OCI-LY1 (cell line): ENCODE measurements at regions not wholly inside any gene's neighbourhood (a gene's known extent, or its start where the extent isn't known, plus 50 kb on each side); places are given as distances from the start of the nearest gene placed in this dataset.

ENCODE experiments used
- CTCF ChIP-seq: fragments of 200-600 bp; sonication (generic), shearing (Covaris generic); IDR thresholded peaks from 2 replicates; pipeline ENCODE4 v1.5.1; 2017; ENCODE audit warnings: mild to moderate bottlenecking, antibody characterized with exemption, low read length, moderate library complexity, mixed read lengths
- EZH2 ChIP-seq: fragments of 200-600 bp; sonication (generic), shearing (Covaris generic); IDR thresholded peaks from 2 replicates; pipeline ENCODE4 v1.8.0; 2017; ENCODE audit warnings: borderline replicate concordance, mixed run types, mild to moderate bottlenecking, antibody characterized with exemption, low read length, moderate library complexity, mixed read lengths

DNA sequence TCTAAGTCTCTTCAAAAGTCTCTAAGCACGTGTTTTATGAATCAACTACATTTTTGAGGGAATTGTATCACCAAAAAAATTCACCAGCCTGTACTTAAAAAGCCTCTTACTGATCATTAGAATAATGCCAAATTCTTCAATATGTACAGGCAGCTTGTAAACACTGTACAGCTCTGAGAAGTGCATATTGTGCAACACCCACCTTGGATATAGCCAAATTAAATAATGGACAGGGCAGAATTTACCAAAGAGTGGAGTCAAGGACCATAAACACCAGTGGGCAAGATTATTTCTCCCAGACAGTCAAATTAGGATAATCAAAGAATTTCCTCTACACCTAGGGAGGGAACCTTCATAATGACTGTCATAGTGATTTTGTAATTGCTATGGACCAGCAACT lies 338.2 kb downstream of the NR4A2 start:
- TF ChIP-seq CTCF (no peak), EZH2 (no peak)
